Rectal smooth muscle tissue (tissue), 1 donor: ENCODE measurements at regions not wholly inside any gene's neighbourhood (a gene's known extent, or its start where the extent isn't known, plus 50 kb on each side); places are given as distances from the start of the nearest gene placed in this dataset.
"Not testable (repeated sequence)": the region's sequence is repeated elsewhere in the genome, so short reads cannot be mapped to it uniquely, and the experiment has no call there.

Experiments used
- H3K27ac ChIP-seq: one replicate; pipeline ENCODE4 v1.7.0; 2013; ENCODE audit warnings: low read depth, low read length, inconsistent platforms
- H3K27me3 ChIP-seq: one replicate; pipeline ENCODE4 v1.7.0; 2013; ENCODE audit warnings: low read length; ENCODE audit not compliant: control insufficient read depth, insufficient read depth
- H3K36me3 ChIP-seq: one replicate; pipeline ENCODE4 v1.7.0; 2013; ENCODE audit warnings: low read length; ENCODE audit not compliant: control insufficient read depth, insufficient read depth
- H3K4me1 ChIP-seq: one replicate; pipeline ENCODE4 v1.7.0; 2013; ENCODE audit warnings: low read length; ENCODE audit not compliant: control insufficient read depth, insufficient read depth
- H3K4me3 ChIP-seq: one replicate; pipeline ENCODE4 v1.7.0; 2013; ENCODE audit warnings: low read length
- H3K9ac ChIP-seq: one replicate; pipeline ENCODE4 v1.7.0; 2013; ENCODE audit warnings: low read length

DNA sequence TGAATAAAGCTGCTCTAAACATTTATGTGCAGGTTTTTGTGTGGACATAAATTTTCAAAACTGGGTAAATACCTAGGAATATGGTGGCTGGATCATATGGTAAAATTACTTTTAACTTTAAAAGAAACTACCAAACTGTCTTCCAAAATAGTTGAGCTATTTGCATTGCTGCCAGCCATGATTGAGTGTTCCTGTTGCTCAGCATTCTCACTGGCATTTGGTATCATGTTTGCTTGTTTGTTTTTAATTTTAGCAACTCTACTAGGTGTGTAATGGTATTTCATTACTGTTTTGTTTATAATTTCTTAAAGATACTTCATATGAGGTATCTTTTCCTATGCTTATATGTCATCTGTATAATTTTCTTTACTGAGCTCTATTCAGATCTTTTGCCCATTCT lies 143.2 kb downstream of the POLR1F start:
- no peaks in the 10 kb centered on the region for H3K27me3 ChIP-seq
- no peak overlapping the region for H3K27ac ChIP-seq
- H3K4me3 ChIP-seq, result no peak overlapping the region
- H3K36me3 ChIP-seq, result no peaks in the 10 kb centered on the region
- H3K4me1 ChIP-seq, result no peaks in the 10 kb centered on the region
- H3K9ac ChIP-seq, result no peak overlapping the region

DNA sequence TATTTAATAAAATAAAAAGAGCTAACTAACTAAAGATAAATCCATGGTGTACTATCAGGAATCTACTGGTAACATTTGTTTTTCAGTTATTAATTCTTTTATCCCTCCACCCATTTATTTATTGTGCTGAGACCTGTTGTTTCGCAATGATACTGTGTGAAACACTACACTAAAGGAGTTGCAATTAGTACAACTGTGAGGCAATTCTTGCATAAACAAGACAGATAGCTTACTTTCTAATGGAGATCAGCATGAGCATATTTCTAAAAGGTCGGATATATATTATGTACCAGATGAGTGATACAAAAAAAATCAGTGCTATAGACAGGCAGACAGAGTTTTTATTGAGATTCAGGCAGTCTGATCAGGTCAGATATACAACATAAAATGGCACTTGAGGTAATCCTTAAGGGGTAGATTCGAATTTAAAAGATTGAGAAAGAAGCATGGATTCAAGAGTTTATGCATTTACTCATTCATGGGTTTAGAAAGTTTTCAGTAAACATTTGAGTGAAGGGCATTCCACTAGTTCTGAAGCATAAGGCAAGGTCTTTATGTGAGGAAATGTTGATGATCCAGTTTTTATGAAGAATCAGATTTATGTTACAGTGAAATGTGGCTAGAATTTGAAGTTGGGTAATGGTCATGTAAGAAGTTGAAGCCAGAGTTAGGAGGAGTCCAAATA lies 147.6 kb downstream of the POLR1F start:
- Histone ChIP-seq H3K27ac (no peak overlapping the region), H3K27me3 (no peaks in the 10 kb centered on the region), H3K36me3 (no peaks in the 10 kb centered on the region), H3K4me1 (no peaks in the 10 kb centered on the region), H3K4me3 (no peak overlapping the region), H3K9ac (no peak overlapping the region)

DNA sequence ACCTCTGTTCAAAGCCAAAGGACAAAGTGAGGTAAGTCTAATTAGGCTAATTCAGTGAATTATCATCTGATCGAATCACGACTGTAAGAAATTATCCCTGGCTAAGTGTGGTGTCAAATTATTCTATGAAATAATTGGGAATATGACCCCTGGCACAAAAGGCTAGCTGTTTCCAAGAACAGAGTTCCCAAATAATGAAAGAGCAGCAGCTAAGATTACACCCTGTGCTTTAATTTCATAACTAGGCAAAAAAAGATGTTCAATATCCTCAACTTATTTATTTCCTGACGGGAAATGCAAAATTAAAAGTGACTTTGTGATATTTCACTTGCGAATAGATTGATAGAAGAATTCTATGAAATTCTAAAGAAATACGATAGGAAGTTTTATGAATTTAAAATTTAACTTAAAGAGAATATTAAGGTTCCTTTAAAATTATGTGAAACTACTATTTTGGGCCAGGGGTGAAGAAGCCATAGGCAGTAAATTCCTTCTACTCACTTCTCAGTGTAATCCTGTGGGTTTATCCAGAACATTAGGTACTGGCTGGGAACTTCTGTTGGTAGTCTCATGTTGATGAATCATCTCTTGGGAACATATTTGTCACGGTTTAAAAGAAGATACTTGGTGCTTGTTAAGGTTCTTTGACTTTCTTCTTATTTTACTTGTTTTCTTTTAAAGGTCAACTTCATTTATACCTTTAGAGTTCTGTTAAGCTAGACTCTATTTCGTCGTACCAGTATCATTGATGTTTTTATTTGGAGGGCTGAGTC lies 148.5 kb downstream of the POLR1F start:
- Histone ChIP-seq H3K27ac (no peak overlapping the region), H3K9ac (no peak overlapping the region), H3K4me3 (no peak overlapping the region)

DNA sequence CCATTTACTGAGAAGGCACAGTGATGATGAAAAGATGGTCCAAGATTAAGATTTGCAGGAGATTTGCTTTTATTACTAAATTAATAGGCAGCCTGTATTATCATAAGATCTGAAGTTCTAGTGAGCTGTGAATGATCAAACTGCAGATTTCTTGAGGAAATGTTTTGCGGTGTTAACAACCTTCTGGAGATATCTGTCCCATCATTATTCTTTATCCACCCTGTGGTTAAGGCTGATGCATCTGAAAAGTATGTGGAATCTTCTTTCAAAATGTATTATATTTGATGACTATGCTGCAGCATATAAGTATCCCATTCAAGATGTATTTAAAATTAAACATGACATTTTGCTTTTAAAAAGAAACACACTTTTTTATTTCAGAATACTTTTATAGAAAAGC lies 150.3 kb downstream of the POLR1F start:
- Histone ChIP-seq H3K36me3 (no peaks in the 10 kb centered on the region), H3K9ac (no peak overlapping the region), H3K4me3 (no peak overlapping the region), H3K27ac (no peak overlapping the region), H3K4me1 (peaks cover 2% of the 10 kb centered on the region), H3K27me3 (no peaks in the 10 kb centered on the region)

More for the DNA sequence above, 148.5 kb downstream of the POLR1F start:
- H3K27me3 ChIP-seq, result no peaks in the 10 kb centered on the region
- H3K36me3 ChIP-seq, result no peaks in the 10 kb centered on the region
- H3K4me1 ChIP-seq, result no peaks in the 10 kb centered on the region

DNA sequence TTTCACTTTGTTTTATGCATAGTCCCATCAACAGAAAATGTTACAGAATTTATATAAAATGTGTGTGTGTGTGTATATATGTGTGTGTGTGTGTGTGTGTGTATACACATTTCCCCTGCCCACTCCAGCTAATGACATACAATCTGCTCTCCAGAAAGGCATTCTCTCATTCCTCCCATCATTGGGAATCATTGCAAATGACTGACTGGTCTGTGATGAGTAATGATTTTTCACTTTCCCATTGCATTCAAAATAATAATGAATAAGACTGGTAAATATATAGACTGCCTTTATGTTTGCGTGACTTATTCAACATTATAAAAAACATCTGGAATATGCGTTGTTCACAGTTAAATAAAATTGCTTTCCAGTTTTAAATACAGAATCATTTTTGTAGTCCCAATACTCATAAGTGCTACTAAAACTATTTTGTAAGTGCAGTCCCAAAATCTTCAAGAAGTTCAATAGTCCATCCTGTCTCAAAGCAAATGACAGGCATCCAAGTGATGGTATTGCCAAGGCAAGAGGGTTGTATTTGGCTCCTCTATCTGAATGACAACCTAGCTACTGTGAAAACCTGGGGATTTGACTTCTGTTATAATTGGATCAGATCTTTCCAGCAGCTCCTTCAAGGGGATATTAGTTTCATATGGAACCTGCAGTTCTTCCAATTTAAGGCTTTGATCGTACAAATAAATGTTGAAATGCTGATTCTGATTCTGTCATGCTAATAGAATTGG lies 150.9 kb downstream of the POLR1F start:
- H3K27ac ChIP-seq, result no peak overlapping the region
- H3K9ac ChIP-seq, result no peak overlapping the region
- no peak overlapping the region for H3K4me3 ChIP-seq
- H3K36me3 ChIP-seq, result no peaks in the 10 kb centered on the region
- H3K4me1 ChIP-seq, result peaks cover 2% of the 10 kb centered on the region
- no peaks in the 10 kb centered on the region for H3K27me3 ChIP-seq

DNA sequence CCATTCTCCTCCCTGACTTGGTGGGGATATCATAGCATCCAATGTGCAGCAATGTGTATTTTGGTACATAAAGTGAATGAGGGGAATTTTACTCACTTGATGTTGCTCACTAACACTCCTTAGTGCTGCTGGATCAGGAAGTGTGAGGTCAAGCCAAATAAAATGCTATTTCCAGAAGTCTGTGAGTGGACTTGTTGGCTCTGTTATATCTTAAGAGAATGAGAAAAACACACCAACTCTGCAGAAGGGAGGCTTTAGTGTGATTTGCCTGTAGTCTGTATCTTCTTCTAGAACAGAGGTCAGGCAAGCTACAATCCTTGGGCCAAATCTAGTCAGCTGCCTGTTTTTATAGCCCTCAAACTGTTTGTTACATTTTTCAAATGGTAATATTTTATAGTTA lies 154.3 kb downstream of the POLR1F start:
- Histone ChIP-seq H3K27me3 (no peaks in the 10 kb centered on the region), H3K4me1 (peaks cover 2% of the 10 kb centered on the region), H3K27ac (no peak overlapping the region), H3K4me3 (no peak overlapping the region), H3K9ac (no peak overlapping the region), H3K36me3 (no peaks in the 10 kb centered on the region)

DNA sequence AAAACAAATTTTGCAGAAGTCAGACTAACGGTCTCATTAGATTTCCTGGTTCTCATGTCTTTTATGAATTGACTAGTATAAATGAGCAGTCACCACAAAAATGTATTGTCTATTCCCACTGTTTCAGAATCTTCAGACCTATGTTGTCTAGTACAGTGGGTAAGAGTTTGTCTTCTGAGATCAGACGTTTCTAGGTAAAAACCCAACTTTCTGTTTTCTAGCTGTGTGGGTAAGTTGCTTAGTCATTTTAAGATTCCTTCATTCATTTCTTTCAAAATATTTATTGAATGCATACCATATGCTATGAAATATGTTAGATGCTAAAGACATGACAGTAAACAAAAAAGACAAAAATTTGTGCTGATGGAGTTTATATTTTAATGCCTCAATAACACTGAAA lies 156.3 kb downstream of the POLR1F start:
- H3K27me3 ChIP-seq, result no peaks in the 10 kb centered on the region
- H3K9ac ChIP-seq, result no peak overlapping the region
- H3K4me1 ChIP-seq, result peaks cover 2% of the 10 kb centered on the region
- no peak overlapping the region for H3K4me3 ChIP-seq
- H3K27ac ChIP-seq, result no peak overlapping the region
- H3K36me3 ChIP-seq, result no peaks in the 10 kb centered on the region

DNA sequence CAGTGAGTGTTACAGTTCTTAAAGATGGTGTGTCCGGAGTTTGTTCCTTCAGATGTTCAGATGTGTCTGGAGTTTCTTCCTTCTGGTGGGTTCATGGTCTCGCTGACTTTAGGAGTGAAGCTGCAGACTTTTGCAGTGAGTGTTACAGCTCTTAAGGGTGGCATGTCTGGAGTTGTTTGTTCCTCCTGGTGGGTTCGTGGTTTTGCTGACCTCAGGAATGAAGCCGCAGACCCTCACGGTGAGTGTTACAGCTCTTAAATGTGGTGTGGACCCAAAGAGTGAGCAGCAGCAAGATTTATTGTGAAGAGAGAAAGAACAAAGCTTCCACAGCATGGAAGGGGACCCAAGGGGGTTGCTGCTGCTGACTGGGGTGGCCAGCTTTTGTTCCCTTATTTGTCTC lies 159.6 kb downstream of the POLR1F start:
- H3K4me1 ChIP-seq, H3K4me3 ChIP-seq, H3K27me3 ChIP-seq, H3K9ac ChIP-seq, H3K27ac ChIP-seq, H3K36me3 ChIP-seq: not testable (repeated sequence)

DNA sequence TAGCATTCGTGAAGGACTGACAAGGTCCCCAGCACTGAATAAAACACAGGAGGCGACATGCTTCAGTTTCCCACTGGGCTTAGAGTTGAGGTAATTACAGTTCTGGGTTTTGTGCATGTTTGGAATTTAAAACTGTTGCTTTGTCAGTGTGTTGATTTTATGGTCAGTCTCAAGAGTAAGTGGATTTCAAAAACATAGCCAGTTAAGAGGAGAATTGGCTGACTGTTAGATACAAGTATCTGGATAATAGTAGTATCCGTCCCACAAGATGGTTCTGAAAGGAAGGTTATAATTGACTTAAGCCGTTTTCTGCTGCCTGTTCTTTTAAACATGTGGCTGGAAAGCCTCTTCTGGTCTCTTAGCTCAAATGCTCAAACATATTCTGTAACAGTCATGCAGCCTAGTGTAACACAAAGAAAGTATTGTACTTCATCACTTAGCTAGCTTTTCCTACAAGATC lies 170.9 kb downstream of the POLR1F start:
- peak overlapping the region; percentile 21 for H3K4me3 ChIP-seq
- peaks cover 4% of the 10 kb centered on the region for H3K4me1 ChIP-seq
- no peaks in the 10 kb centered on the region for H3K36me3 ChIP-seq
- no peak overlapping the region for H3K9ac ChIP-seq
- no peaks in the 10 kb centered on the region for H3K27me3 ChIP-seq
- peak overlapping the region; percentile 2 for H3K27ac ChIP-seq

DNA sequence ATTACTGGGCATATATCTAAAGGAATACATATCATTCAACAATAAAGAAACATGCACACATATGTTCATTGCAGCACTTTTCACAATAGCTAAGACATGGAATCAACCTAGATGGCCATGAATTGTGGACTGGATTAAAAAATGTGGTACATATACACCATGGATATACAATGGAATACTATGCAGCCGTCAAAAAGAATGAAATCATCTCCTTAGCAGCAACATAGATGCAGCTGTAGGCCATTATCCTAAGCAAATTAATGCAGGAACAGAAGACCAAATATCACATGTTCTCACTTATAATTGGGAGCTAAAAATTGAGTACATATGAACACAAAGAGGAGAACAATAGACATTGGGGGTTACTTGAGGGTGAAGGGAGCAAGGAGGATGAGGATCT lies 175.6 kb downstream of the POLR1F start:
- no peaks in the 10 kb centered on the region for H3K27me3 ChIP-seq
- no peaks in the 10 kb centered on the region for H3K36me3 ChIP-seq
- no peak overlapping the region for H3K27ac ChIP-seq
- H3K4me3 ChIP-seq, result no peak overlapping the region
- peaks cover 4% of the 10 kb centered on the region for H3K4me1 ChIP-seq
- no peak overlapping the region for H3K9ac ChIP-seq

DNA sequence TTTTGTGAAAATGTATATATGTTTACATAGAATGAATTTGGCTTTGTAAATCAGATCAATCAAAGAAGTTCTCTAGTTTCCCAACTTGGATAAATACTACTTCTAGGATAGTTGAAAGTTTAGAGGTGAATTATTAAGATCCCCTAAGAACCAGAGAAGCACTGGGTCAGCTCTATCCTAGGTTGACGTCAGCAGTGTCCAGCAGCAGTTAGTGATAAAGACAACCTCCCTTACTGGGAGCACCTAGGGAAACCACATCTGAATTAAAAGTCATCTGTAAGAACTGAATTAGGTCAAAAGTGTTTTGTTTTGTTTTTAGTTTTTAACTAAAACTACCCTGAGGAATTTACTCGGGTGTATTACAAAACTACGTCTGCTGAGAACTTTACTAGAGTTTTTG lies 178.0 kb downstream of the POLR1F start:
- Histone ChIP-seq H3K27me3 (no peaks in the 10 kb centered on the region), H3K4me1 (no peaks in the 10 kb centered on the region), H3K27ac (no peak overlapping the region), H3K4me3 (no peak overlapping the region), H3K9ac (no peak overlapping the region), H3K36me3 (no peaks in the 10 kb centered on the region)

DNA sequence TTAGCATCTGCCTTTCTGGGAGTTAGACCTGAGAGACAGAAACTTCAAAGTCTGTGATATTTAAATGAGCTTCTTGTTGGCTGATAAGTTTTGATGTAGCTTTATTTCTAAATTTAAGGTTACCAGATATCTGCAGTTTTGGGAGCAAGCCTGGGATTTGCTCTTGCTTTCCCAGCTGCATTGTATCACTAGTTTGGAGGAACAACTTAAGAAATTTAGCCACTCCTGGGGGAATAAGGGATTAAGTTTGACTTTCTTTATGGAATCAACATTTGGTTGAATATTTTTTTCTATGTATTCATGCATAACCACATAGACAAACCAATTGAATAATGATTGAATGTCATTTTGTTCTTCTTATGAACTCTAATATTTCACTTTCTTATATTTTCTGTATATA lies 178.6 kb downstream of the POLR1F start:
- Histone ChIP-seq H3K4me3 (no peak overlapping the region), H3K4me1 (no peaks in the 10 kb centered on the region), H3K27ac (no peak overlapping the region), H3K36me3 (no peaks in the 10 kb centered on the region), H3K9ac (no peak overlapping the region), H3K27me3 (no peaks in the 10 kb centered on the region)
